AG20443 (cell line): ENCODE measurements at regions not wholly inside any gene's neighbourhood (a gene's known extent, or its start where the extent isn't known, plus 50 kb on each side); places are given as distances from the start of the nearest gene placed in this dataset.

Source experiments
- DNase-seq: peaks from one replicate; pipeline ENCODE4 v3.0.0; 2012; ENCODE audit warnings: low spot score, mixed read lengths

GRCh38 chr1:238186887-238187574 is 296.3 kb upstream of the ZP4 start:
- DNase-seq, result no peak

- no peak for DNase-seq
These were observed 287.4 kb upstream of the ZP4 start for GRCh38 chr1:238177960-238178645.

GRCh38 chr1:238177351-238177750 is 286.6 kb upstream of the ZP4 start:
- DNase-seq, result no peak

DNA sequence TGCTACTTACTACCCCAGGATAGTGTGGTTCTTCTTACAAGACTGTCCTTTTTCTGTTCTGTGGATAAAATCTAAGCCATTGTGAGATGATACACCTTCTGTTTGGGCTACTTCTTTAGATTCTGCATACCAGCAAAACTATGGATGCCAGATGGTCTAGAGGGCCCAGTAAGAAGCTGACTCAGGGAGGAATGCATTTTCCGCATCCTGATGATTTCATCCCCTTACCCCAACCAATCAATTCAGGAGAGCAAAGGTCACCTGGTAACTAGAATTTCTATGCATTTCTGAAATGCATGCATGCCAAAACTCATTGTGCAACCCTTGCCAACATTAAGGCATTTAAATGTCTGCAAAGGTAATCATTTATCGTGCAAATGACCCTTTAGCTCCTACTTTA is 285.7 kb upstream of the ZP4 start:
- DNase-seq, result no peak

- DNase-seq, result no peak
These were observed 281.3 kb upstream of the ZP4 start for GRCh38 chr1:238171985-238172384.

DNA sequence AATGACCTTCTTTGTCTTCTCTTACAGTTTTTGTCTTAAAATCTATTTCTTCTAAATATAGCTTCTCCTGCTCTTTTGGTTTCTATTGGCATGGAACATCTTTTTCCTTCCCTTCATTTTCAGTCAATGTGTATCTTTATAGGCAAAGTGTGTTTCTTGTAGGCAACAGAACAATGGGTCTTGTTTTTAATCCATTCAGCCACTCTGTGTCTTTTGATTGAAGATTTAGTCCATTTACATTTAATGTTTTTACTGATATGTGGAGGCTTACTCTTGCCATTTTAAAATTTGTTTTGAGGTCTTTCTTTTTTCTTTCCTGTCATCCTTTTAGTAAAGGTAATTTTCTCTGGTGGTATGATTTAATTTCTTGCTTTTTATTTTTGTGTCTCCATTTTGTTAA is 271.2 kb upstream of the ZP4 start:
- no peak for DNase-seq

- no peak for DNase-seq
These were observed 263.2 kb upstream of the ZP4 start for GRCh38 chr1:238153939-238154338.

- DNase-seq, result no peak
These were observed 262.5 kb upstream of the ZP4 start for GRCh38 chr1:238153253-238153652.

- DNase-seq, result no peak
These were observed 261.4 kb upstream of the ZP4 start for GRCh38 chr1:238152119-238152518.

DNA sequence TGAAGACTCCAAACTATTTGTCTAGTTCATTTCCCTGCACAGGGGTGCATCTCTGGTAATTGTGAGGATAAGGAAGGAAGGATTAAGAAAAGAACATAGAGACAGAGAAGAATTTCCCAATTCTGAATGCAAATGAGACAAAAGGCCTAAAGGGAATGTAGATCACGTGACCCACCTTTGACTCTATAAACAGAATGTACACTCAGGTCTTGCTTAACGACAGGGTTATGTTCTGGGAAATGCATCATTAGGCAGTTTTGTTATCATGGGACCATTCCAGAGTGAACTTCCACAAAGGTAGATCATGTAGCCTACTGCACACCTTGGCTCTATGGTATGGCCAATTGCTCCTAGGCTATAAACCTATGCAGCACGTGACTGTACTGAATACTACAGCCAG is 252.3 kb upstream of the ZP4 start:
- DNase-seq, result no peak

DNA sequence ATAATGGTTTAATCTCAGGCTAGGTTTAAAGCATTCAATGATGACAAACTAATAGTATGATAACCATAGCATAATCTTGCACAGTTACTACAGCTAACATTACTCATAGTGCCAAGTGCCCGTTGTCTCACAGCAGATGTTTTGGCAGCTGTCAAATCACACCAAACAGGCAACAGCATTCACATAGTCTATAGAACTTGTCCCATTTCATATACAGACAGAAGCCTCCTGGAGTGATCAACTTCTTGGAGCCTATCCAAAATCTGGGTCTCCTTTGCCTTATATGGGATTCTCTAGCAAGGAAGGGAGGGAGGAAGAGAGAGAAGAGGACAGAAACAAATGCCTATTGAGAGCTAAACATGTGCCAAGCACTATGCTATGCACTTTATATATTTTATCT is 250.6 kb upstream of the ZP4 start:
- no peak for DNase-seq

DNA sequence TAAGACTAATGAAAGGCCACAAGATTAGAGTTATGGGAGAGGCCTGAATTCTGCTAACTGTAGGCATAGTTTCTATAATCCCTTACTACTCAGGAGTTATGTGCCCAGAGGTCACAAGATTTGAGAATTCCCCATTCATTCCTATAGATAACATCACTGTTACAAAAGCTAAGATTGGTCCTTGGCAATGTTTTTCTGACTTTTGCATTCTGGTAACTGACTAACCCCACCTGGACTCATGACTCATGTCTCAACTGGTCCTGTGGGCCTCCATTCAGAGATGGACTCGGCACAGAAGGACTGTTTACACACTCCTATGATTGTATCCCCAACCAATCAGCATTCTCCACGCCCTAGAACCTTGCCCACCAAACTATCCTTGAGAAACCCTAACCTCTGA is 249.0 kb upstream of the ZP4 start:
- DNase-seq, result no peak

DNA sequence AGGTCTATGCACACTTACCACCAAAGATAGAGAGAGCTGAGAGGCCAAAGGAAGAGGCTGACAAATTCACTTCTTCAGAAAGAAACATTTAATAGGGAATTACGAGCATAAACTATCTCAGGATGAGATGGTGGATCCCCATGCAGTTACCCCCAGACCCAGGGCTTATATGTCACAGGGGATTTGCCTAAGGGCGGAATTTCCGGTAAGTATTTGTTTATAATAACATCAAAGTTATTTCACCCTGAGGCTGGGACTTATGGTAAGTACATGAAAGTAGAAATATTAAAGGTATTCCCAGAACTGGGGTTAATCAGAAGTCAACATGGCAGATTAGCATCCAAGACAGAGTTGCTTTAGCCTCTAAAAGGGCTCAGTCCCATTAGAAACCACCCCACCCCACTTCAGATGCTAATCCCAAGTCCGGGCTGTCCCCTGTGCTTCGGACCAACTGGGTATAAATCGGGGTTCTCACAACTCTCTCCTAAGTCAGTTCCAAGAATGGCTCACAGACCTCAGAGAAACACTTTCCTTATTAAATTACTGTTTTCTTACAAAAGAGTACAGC is 247.4 kb upstream of the ZP4 start:
- DNase-seq, result no peak

- no peak for DNase-seq
These were observed 245.3 kb upstream of the ZP4 start for GRCh38 chr1:238135708-238136664.

DNA sequence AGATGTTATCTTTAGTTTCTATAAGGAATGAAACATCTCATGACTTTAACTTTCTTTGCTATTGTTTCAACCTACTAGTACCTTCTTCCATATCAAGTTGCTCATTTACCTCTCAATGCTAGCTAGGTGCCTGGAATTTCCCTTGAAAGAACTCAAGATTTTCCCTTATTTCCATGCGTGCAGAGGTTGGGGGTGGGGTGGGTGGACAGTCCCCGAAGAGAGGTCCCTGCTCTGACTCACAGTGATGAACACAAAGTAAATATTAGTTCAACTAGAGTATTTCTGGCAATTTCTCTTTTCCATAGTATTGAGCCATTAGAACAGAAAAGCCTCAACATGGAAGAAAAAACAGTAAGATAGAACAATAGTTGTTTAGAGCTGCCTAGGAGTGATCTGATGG is 239.0 kb upstream of the ZP4 start:
- DNase-seq, result no peak

DNA sequence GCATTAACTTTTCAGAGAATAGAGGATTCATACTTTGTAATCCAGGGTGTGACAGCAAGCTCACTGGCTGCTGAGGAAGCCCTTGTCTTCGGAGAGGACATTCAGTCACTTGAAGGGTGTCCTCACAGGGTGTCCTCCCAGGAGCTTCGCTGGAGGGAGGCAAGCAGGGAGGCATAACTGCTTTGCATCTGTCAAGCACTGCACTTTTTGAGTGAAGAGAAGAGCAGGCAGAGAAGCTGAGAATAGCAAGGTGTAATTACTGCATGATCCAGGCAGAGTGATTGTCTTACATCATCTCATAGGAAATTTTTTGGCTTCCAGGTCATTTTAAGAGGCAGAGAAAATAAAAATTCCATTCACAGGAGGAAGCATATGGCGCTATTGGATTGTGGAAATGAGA is 232.5 kb upstream of the ZP4 start:
- DNase-seq, result no peak

DNA sequence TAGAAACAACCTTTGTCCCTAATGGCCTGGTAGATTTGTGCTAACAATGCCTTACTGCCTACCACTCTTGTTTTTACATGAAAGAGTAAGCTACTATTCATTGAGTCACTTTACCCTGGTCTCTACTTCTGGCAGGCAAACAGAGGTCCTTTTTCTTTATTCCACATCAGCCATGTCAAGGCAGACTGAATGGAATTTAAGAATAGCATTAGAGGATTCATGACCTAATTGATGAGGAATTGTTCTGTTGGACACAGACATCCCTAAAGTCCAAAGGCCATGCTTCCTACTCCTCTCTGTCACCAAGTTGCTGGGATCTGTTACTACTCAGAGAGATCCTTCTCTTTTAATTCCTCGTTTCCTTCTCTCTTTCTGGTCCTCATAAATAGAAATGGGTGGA is 229.1 kb upstream of the ZP4 start:
- DNase-seq, result no peak

- DNase-seq, result no peak
These were observed 228.3 kb upstream of the ZP4 start for GRCh38 chr1:238119060-238119459.

DNA sequence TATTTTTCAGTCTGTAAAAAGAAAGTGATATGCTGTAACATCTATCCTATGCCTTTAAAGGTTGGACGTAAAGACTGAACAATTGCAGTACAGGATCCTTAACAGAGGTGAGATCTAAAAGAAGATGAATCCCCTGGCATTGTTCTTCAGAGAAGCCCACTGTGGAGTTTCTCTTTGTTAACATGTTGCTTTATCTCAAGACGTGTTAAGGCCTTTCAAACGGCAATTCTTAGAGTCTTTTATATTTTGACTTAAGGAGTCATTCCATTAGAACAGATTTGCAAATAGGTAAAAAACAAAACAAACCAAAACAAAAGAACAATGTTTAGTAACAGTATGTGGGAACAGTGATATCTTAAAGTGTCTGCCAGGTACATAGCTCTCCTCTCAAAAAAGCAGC is 225.1 kb upstream of the ZP4 start:
- DNase-seq, result no peak

DNA sequence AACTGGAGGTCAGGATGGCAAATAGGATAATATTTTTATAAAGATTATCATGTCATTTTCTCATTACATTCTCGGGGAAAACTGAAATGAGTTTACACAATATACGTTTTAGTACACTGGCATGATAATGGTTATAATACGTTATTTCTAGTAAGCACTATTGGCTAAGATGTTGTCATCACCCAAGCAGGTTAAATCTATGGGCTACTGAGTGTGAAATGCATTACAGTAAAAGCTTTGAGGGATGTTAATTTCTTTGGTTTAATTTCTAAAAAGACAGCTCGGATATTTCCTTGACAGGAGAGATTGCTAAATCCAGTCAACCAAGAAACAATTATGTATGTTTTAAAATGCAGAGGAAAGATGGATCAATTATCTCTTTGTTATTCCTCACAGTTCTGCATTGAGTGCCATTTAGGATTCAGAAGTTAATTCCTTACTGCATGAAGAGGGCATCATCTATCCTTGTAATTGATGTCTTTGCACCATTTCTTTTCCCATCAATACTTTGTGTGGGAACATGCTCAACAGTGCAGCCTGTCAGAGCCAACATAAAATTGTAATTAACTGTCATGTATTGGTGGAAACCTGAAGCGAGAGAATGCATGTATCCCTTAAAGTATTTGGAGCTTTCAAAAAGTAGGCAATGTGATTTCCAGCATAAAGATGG is 222.4 kb upstream of the ZP4 start:
- DNase-seq, result no peak

GRCh38 chr1:238111516-238111915 is 220.8 kb upstream of the ZP4 start:
- no peak for DNase-seq

DNA sequence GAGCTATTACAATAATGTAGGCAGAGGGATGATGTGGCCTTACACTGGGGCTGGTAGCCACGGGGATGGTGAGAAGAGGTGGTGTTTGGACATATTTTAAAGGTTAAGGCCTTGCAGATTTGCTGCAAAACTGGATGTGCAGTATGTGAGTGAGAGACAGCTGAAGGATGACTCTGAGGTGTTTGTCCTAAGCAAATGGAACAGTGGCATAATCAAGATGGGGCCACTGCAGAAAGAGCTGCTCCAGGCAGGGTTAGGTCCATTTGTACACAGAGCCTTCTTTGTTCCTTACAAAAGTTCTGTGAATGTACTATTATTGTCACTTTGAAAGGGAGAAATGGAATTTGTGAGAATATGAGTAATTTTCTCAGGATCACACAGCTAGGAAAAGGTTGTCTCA is 220.4 kb upstream of the ZP4 start:
- DNase-seq, result no peak
